ENCODE measurements at regions not wholly inside any gene's neighbourhood (a gene's known extent, or its start where the extent isn't known, plus 50 kb on each side); places are given as distances from the start of the nearest gene placed in this dataset.

DNA sequence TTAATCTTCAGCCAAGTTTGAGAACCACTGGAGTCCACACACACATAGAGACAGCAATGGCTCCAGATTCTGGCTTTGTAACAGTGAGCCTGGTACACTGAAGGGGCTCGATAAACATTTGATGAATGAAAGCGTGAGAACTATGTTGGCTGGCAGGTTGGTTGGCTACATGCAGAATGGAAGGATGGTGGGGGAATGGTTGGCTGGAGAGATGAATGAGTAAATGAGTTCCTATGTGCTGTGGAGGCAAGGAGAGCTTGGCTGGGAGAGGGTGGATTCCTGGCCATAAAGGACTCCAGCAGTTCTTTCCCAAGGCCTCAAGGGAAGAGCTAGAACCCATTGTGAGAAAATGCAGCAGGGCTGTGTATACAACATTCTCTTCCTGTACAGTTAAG lies 168.0 kb upstream of the NECTIN1 start:
- TF ChIP-seq, protein P1, sequence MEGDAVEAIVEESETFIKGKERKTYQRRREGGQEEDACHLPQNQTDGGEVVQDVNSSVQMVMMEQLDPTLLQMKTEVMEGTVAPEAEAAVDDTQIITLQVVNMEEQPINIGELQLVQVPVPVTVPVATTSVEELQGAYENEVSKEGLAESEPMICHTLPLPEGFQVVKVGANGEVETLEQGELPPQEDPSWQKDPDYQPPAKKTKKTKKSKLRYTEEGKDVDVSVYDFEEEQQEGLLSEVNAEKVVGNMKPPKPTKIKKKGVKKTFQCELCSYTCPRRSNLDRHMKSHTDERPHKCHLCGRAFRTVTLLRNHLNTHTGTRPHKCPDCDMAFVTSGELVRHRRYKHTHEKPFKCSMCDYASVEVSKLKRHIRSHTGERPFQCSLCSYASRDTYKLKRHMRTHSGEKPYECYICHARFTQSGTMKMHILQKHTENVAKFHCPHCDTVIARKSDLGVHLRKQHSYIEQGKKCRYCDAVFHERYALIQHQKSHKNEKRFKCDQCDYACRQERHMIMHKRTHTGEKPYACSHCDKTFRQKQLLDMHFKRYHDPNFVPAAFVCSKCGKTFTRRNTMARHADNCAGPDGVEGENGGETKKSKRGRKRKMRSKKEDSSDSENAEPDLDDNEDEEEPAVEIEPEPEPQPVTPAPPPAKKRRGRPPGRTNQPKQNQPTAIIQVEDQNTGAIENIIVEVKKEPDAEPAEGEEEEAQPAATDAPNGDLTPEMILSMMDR (IDR thresholded peaks at IDR 0.05) = no peak
- TF ChIP-seq POLR2A (IDR thresholded peaks at IDR 0.05) = no peak

Measured in Peyer's patch (tissue), 4 donors.